ENCODE measurements at regions not wholly inside any gene's neighbourhood (a gene's known extent, or its start where the extent isn't known, plus 50 kb on each side); places are given as distances from the start of the nearest gene placed in this dataset.

GRCh38 chr5:86831128-86831527, 213.4 kb downstream of the COX7C start:
- no peaks in the 10 kb centered on the region for H3K36me3 ChIP-seq (ENCODE audit: low read length)

GRCh38 chr5:86833868-86834267, 216.1 kb downstream of the COX7C start:
- no peaks in the 10 kb centered on the region for H3K9me3 ChIP-seq (ENCODE audit: insufficient read depth, low read length)
- H3K4me2 ChIP-seq (ENCODE audit: low read depth, low read length, poor library complexity, severe bottlenecking), result no peak overlapping the region
- no peaks in the 10 kb centered on the region for H3K27me3 ChIP-seq (ENCODE audit: low read length)
- H2AFZ ChIP-seq (ENCODE audit: low read depth, low read length, severe bottlenecking), result no peak overlapping the region
- H3F3A ChIP-seq (ENCODE audit: insufficient read depth), result no peaks in the 10 kb centered on the region
- H3K36me3 ChIP-seq (ENCODE audit: low read length), result no peaks in the 10 kb centered on the region
- no peak overlapping the region for H3K4me3 ChIP-seq (ENCODE audit: insufficient read depth, low read length, poor library complexity, severe bottlenecking)
- H4K20me1 ChIP-seq (ENCODE audit: low read depth, low read length), result no peaks in the 10 kb centered on the region
- H3K9ac ChIP-seq (ENCODE audit: low read length), result no peak overlapping the region
- no peaks in the 10 kb centered on the region for H3K9me2 ChIP-seq (replicated peaks; ENCODE audit: insufficient read depth, low read length)
- H3K27ac ChIP-seq (ENCODE audit: low read depth, low read length), result no peak overlapping the region
- H3K79me2 ChIP-seq (ENCODE audit: insufficient read depth, low read length), result no peaks in the 10 kb centered on the region
- TF ChIP-seq EZH2phosphoT487 (conservative IDR thresholded peaks at IDR 0.05; ENCODE audit: low read length) (no peak), CTCF (IDR thresholded peaks at IDR 0.05; ENCODE audit: insufficient read depth, low read length, poor library complexity, severe bottlenecking) (no peak)

More at GRCh38 chr5:86831128-86831527, 213.4 kb downstream of the COX7C start:
- Histone ChIP-seq H3K27ac (ENCODE audit: low read depth, low read length) (no peak overlapping the region), H3K9me2 (replicated peaks; ENCODE audit: insufficient read depth, low read length) (no peaks in the 10 kb centered on the region), H4K20me1 (ENCODE audit: low read depth, low read length) (no peaks in the 10 kb centered on the region), H3K79me2 (ENCODE audit: insufficient read depth, low read length) (no peaks in the 10 kb centered on the region), H2AFZ (ENCODE audit: low read depth, low read length, severe bottlenecking) (no peak overlapping the region), H3K9me3 (ENCODE audit: insufficient read depth, low read length) (no peaks in the 10 kb centered on the region), H3K9ac (ENCODE audit: low read length) (no peak overlapping the region), H3K4me3 (ENCODE audit: insufficient read depth, low read length, poor library complexity, severe bottlenecking) (no peak overlapping the region), H3K27me3 (ENCODE audit: low read length) (no peaks in the 10 kb centered on the region), H3F3A (ENCODE audit: insufficient read depth) (no peaks in the 10 kb centered on the region), H3K4me2 (ENCODE audit: low read depth, low read length, poor library complexity, severe bottlenecking) (no peak overlapping the region)
- TF ChIP-seq EZH2phosphoT487 (conservative IDR thresholded peaks at IDR 0.05; ENCODE audit: low read length) (no peak), CTCF (IDR thresholded peaks at IDR 0.05; ENCODE audit: insufficient read depth, low read length, poor library complexity, severe bottlenecking) (no peak)

GRCh38 chr5:86837610-86838009, 219.9 kb downstream of the COX7C start:
- H3K36me3 ChIP-seq (ENCODE audit: low read length), result no peaks in the 10 kb centered on the region
- TF ChIP-seq CTCF (IDR thresholded peaks at IDR 0.05; ENCODE audit: insufficient read depth, low read length, poor library complexity, severe bottlenecking), result no peak
- TF ChIP-seq EZH2phosphoT487 (conservative IDR thresholded peaks at IDR 0.05; ENCODE audit: low read length), result no peak
- H4K20me1 ChIP-seq (ENCODE audit: low read depth, low read length), result no peaks in the 10 kb centered on the region
- no peaks in the 10 kb centered on the region for H3K79me2 ChIP-seq (ENCODE audit: insufficient read depth, low read length)
- no peak overlapping the region for H3K4me2 ChIP-seq (ENCODE audit: low read depth, low read length, poor library complexity, severe bottlenecking)
- H3K4me3 ChIP-seq (ENCODE audit: insufficient read depth, low read length, poor library complexity, severe bottlenecking), result no peak overlapping the region
- H2AFZ ChIP-seq (ENCODE audit: low read depth, low read length, severe bottlenecking), result no peak overlapping the region
- H3F3A ChIP-seq (ENCODE audit: insufficient read depth), result no peaks in the 10 kb centered on the region
- no peaks in the 10 kb centered on the region for H3K9me3 ChIP-seq (ENCODE audit: insufficient read depth, low read length)
- H3K9me2 ChIP-seq (replicated peaks; ENCODE audit: insufficient read depth, low read length), result no peaks in the 10 kb centered on the region
- H3K27ac ChIP-seq (ENCODE audit: low read depth, low read length), result no peak overlapping the region
- H3K27me3 ChIP-seq (ENCODE audit: low read length), result no peaks in the 10 kb centered on the region
- no peak overlapping the region for H3K9ac ChIP-seq (ENCODE audit: low read length)
